ENCODE measurements at regions not wholly inside any gene's neighbourhood (a gene's known extent, or its start where the extent isn't known, plus 50 kb on each side); places are given as distances from the start of the nearest gene placed in this dataset.

GRCh38 chr21:16086936-16087335 is 357.2 kb downstream of the USP25 start:
- no peak for TF ChIP-seq CTCF (IDR thresholded peaks at IDR 0.05)
- peaks cover 0 to 17% (median 3%) of the 10 kb centered on the region in 9 donors for H3K4me1 ChIP-seq
- H3K9me3 ChIP-seq: no peaks in the 10 kb centered on the region
- ATAC-seq (no peak), DNase-seq (no peak)
- no peak overlapping the region for H3K4me3 ChIP-seq
- H3K36me3 ChIP-seq: no peaks in the 10 kb centered on the region
- 38 to 48% methylated on average over 2 of the region's 2 CpGs for WGBS, 2 donors
- no peak overlapping the region for H3K27ac ChIP-seq
- no peaks in the 10 kb centered on the region for H3K27me3 ChIP-seq
- intact Hi-C loops (cut with DNase I): loop anchor here in 5 of 10 donors (5.0 to 10.0 kb wide), 4 partner anchors 95 to 958 kb away; no protein-coding TSS in a partner anchor

GRCh38 chr21:16087523-16087922 is 357.7 kb downstream of the USP25 start:
- Histone ChIP-seq H3K4me1 (peaks cover 0 to 16% (median 0%) of the 10 kb centered on the region in 9 donors), H3K9me3 (no peaks in the 10 kb centered on the region), H3K27ac (no peak overlapping the region), H3K27me3 (no peaks in the 10 kb centered on the region), H3K4me3 (no peak overlapping the region), H3K36me3 (no peaks in the 10 kb centered on the region)
- intact Hi-C loops (cut with DNase I): loop anchor here in 5 of 10 donors (5.0 to 10.0 kb wide), 4 partner anchors 95 to 957 kb away; no protein-coding TSS in a partner anchor
- no peak for TF ChIP-seq CTCF (IDR thresholded peaks at IDR 0.05)
- 83 to 100% methylated on average over 1 of the region's 1 CpG for WGBS, 2 donors
- no peak for ATAC-seq
- no peak for DNase-seq

GRCh38 chr21:16088056-16088455 is 358.3 kb downstream of the USP25 start:
- 71 to 89% methylated on average over 1 of the region's 1 CpG for WGBS, 2 donors
- H3K27ac ChIP-seq: no peak overlapping the region
- no peaks in the 10 kb centered on the region for H3K9me3 ChIP-seq
- intact Hi-C loops (cut with DNase I): loop anchor here in 5 of 10 donors (5.0 to 10.0 kb wide), 4 partner anchors 94 to 957 kb away; no protein-coding TSS in a partner anchor
- peaks cover 0 to 16% (median 0%) of the 10 kb centered on the region in 9 donors for H3K4me1 ChIP-seq
- DNase-seq (no peak), ATAC-seq (no peak)
- no peaks in the 10 kb centered on the region for H3K36me3 ChIP-seq
- H3K27me3 ChIP-seq: no peaks in the 10 kb centered on the region
- no peak for TF ChIP-seq CTCF (IDR thresholded peaks at IDR 0.05)
- H3K4me3 ChIP-seq: no peak overlapping the region

- TF ChIP-seq CTCF (IDR thresholded peaks at IDR 0.05): no peak
- 64 to 68% methylated on average over 3 of the region's 3 CpGs for WGBS, 2 donors
- Histone ChIP-seq H3K27ac (no peak overlapping the region), H3K4me1 (no peaks in the 10 kb centered on the region), H3K27me3 (no peaks in the 10 kb centered on the region), H3K4me3 (no peak overlapping the region), H3K9me3 (no peaks in the 10 kb centered on the region), H3K36me3 (no peaks in the 10 kb centered on the region)
- DNase-seq: no peak
- intact Hi-C loops (cut with DNase I): no loop called here
- no peak for ATAC-seq
These were observed 365.2 kb downstream of the USP25 start for GRCh38 chr21:16095005-16095404.
